ENCODE measurements at regions not wholly inside any gene's neighbourhood (a gene's known extent, or its start where the extent isn't known, plus 50 kb on each side); places are given as distances from the start of the nearest gene placed in this dataset.

GRCh38 chr13:61725806-61726205 lies 310.2 kb upstream of the PCDH20 start:
- Histone ChIP-seq H3K36me3 (ENCODE audit: control insufficient read depth in 2 of 2, extremely low read depth in 1 of 2, insufficient read depth in 2 of 2, low read length in 2 of 2) (no peaks in the 10 kb centered on the region), H3K9ac (replicated peaks; ENCODE audit: extremely low read depth, insufficient read depth, low read length) (no peak overlapping the region), H3K9me1 (replicated peaks; ENCODE audit: control insufficient read depth, extremely low read depth, insufficient read depth, low read length) (no peaks in the 10 kb centered on the region), H3K27ac (ENCODE audit: insufficient read depth, low read depth, low read length) (no peak overlapping the region), H3K9me3 (replicated peaks; ENCODE audit: control insufficient read depth, insufficient read depth, low read length) (no peaks in the 10 kb centered on the region), H3K4me2 (ENCODE audit: insufficient read depth, low read length) (no peak overlapping the region), H3K79me2 (ENCODE audit: control insufficient read depth, insufficient read depth, low read length) (no peaks in the 10 kb centered on the region), H3K4me3 (replicated peaks in 1 of 3; ENCODE audit: insufficient read depth in 1 of 3, low read depth in 1 of 3, low read length in 3 of 3) (no peak overlapping the region), H3K27me3 (ENCODE audit: control insufficient read depth in 2 of 2, insufficient read depth in 2 of 2, low read length in 2 of 2) (no peaks in the 10 kb centered on the region), H2AFZ (ENCODE audit: low read depth, low read length) (no peak overlapping the region), H4K20me1 (replicated peaks; ENCODE audit: control insufficient read depth, extremely low read depth, insufficient read depth, low read length) (no peaks in the 10 kb centered on the region), H3K4me1 (ENCODE audit: control insufficient read depth, extremely low read depth, insufficient read depth, low read length) (no peaks in the 10 kb centered on the region)
- dilution Hi-C loops (cut with MboI; ENCODE audit: extremely low pct_ligation_motif_present, low sequenced_read_pairs) (no loop called here), intact Hi-C loops (cut with micrococcal nuclease) (no loop called here)
- DNase-seq (ENCODE audit: low read depth, low spot score) (no peak), FAIRE-seq (no peak)
- TF ChIP-seq POLR2AphosphoS5 (IDR thresholded peaks at IDR 0.05; ENCODE audit: insufficient read depth, low read depth, low read length) (no peak), EZH2 (IDR thresholded peaks at IDR 0.05; ENCODE audit: borderline replicate concordance, low read depth, low read length, severe bottlenecking) (no peak), CTCF (IDR thresholded peaks at IDR 0.05; ENCODE audit: extremely low read depth in 1 of 2, insufficient read depth in 1 of 2, low read depth in 1 of 2, low read length in 2 of 2) (no peak)
- ChIA-PET POLR2A (no interaction called here), CTCF (no interaction called here)
- no TSS peak for BruUV-seq (replicated peaks)

- Histone ChIP-seq H3K79me2 (ENCODE audit: control insufficient read depth, insufficient read depth, low read length) (no peaks in the 10 kb centered on the region), H3K4me1 (ENCODE audit: control insufficient read depth, extremely low read depth, insufficient read depth, low read length) (no peaks in the 10 kb centered on the region), H3K27ac (ENCODE audit: insufficient read depth, low read depth, low read length) (no peak overlapping the region), H3K4me3 (replicated peaks in 1 of 3; ENCODE audit: insufficient read depth in 1 of 3, low read depth in 1 of 3, low read length in 3 of 3) (no peak overlapping the region), H3K4me2 (ENCODE audit: insufficient read depth, low read length) (no peak overlapping the region), H3K36me3 (ENCODE audit: control insufficient read depth in 2 of 2, extremely low read depth in 1 of 2, insufficient read depth in 2 of 2, low read length in 2 of 2) (no peaks in the 10 kb centered on the region), H3K9ac (replicated peaks; ENCODE audit: extremely low read depth, insufficient read depth, low read length) (no peak overlapping the region), H3K9me3 (replicated peaks; ENCODE audit: control insufficient read depth, insufficient read depth, low read length) (no peaks in the 10 kb centered on the region), H3K9me1 (replicated peaks; ENCODE audit: control insufficient read depth, extremely low read depth, insufficient read depth, low read length) (no peaks in the 10 kb centered on the region), H3K27me3 (ENCODE audit: control insufficient read depth in 2 of 2, insufficient read depth in 2 of 2, low read length in 2 of 2) (no peaks in the 10 kb centered on the region), H2AFZ (ENCODE audit: low read depth, low read length) (no peak overlapping the region), H4K20me1 (replicated peaks; ENCODE audit: control insufficient read depth, extremely low read depth, insufficient read depth, low read length) (no peaks in the 10 kb centered on the region)
- FAIRE-seq (no peak), DNase-seq (ENCODE audit: low read depth, low spot score) (no peak)
- ChIA-PET CTCF (no interaction called here), POLR2A (no interaction called here)
- BruUV-seq (replicated peaks): no TSS peak
- intact Hi-C loops (cut with micrococcal nuclease): no loop called here
- TF ChIP-seq POLR2AphosphoS5 (IDR thresholded peaks at IDR 0.05; ENCODE audit: insufficient read depth, low read depth, low read length) (no peak), JUN (IDR thresholded peaks at IDR 0.05; ENCODE audit: borderline replicate concordance, insufficient read depth, insufficient read length, low read depth) (no peak), GATA2 (IDR thresholded peaks at IDR 0.05; ENCODE audit: insufficient read depth, insufficient read length, low read depth, low read length) (no peak), CTCF (IDR thresholded peaks at IDR 0.05; ENCODE audit: extremely low read depth in 1 of 2, insufficient read depth in 1 of 2, low read depth in 1 of 2, low read length in 2 of 2) (no peak), MAX (IDR thresholded peaks at IDR 0.05; ENCODE audit: insufficient read depth, insufficient read length) (no peak), POLR2A (IDR thresholded peaks at IDR 0.05; ENCODE audit: low read depth, low read length) (no peak), EZH2 (IDR thresholded peaks at IDR 0.05; ENCODE audit: borderline replicate concordance, low read depth, low read length, severe bottlenecking) (no peak), FOS (IDR thresholded peaks at IDR 0.05; ENCODE audit: borderline replicate concordance, insufficient read depth, low read length) (no peak), MYC (IDR thresholded peaks at IDR 0.05; ENCODE audit: low read depth, low read length) (no peak)
- dilution Hi-C loops (cut with MboI; ENCODE audit: extremely low pct_ligation_motif_present, low sequenced_read_pairs): no loop called here
Measured at GRCh38 chr13:61722119-61722518, 306.5 kb upstream of the PCDH20 start.

Data from endothelial cell of umbilical vein (primary cell).